ENCODE measurements at regions not wholly inside any gene's neighbourhood (a gene's known extent, or its start where the extent isn't known, plus 50 kb on each side); places are given as distances from the start of the nearest gene placed in this dataset.

DNA sequence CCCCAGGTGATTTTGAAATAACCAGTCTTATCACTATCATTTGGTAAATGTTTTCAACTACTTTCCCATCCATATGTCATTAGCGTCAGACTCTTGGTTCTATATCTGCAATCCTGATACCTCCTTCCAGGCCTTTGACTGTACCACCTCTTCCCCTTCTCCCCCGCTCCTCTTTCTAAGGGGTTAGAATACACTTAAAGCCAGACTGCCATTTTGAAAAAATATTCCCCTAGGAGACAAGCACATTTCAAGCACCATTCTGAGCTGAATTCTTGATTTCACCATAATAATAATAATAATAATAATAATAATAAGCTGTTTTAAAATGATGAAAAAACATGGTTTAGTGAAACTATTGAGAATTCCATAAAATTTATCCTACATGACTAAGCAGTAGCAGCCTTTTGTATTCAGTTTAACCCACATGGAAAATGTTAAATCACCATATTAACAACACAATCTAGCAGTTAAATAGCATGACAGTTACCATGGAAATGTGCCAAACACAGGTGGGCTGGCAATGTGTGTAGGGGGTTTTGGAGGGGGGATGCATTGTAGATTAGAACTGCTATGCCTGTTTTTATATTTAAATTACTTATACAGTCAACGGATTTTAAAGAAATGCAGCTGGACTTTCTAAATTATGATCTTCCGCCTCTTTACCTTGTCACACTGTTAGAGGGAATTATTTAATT, 480.2 kb upstream of the DEPDC1 start:
- Histone ChIP-seq H3K4me2 (ENCODE audit: low read length) (no peak overlapping the region), H3K4me3 (ENCODE audit: low read length) (no peak overlapping the region), H2AFZ (ENCODE audit: low read depth, low read length) (no peak overlapping the region)

DNA sequence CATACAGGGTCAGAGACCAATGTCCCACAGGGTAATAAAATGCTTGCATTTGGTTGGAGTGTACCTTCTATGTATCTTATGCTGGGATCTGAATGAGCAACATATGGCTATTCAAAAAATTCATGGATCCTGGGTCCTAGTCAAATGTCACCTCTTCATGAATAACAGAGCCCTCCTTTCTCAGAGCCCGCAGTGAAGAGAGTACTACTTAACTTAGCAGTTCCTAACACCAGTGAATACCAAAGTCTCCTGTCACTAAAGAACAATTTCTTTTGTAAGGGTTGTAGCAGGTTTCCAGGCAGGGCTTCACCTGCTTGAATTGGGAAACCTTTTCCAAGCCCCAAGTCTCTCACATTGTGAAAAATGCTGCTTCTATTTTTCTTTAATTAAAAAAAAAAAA, 483.0 kb upstream of the DEPDC1 start:
- no peaks in the 10 kb centered on the region for H3K36me3 ChIP-seq (ENCODE audit: insufficient read depth, low read length)
- no peaks in the 10 kb centered on the region for H3K27me3 ChIP-seq (ENCODE audit: insufficient read depth, low read depth, low read length)
- no peaks in the 10 kb centered on the region for H3K9me2 ChIP-seq (ENCODE audit: insufficient read depth, low read length)
- H3K27ac ChIP-seq (ENCODE audit: low read length) = no peak overlapping the region
- H3K79me2 ChIP-seq (replicated peaks; ENCODE audit: insufficient read depth, low read length) = no peaks in the 10 kb centered on the region
- no peak overlapping the region for H3K4me2 ChIP-seq (ENCODE audit: low read length)
- TF ChIP-seq, protein P1, sequence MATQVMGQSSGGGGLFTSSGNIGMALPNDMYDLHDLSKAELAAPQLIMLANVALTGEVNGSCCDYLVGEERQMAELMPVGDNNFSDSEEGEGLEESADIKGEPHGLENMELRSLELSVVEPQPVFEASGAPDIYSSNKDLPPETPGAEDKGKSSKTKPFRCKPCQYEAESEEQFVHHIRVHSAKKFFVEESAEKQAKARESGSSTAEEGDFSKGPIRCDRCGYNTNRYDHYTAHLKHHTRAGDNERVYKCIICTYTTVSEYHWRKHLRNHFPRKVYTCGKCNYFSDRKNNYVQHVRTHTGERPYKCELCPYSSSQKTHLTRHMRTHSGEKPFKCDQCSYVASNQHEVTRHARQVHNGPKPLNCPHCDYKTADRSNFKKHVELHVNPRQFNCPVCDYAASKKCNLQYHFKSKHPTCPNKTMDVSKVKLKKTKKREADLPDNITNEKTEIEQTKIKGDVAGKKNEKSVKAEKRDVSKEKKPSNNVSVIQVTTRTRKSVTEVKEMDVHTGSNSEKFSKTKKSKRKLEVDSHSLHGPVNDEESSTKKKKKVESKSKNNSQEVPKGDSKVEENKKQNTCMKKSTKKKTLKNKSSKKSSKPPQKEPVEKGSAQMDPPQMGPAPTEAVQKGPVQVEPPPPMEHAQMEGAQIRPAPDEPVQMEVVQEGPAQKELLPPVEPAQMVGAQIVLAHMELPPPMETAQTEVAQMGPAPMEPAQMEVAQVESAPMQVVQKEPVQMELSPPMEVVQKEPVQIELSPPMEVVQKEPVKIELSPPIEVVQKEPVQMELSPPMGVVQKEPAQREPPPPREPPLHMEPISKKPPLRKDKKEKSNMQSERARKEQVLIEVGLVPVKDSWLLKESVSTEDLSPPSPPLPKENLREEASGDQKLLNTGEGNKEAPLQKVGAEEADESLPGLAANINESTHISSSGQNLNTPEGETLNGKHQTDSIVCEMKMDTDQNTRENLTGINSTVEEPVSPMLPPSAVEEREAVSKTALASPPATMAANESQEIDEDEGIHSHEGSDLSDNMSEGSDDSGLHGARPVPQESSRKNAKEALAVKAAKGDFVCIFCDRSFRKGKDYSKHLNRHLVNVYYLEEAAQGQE (IDR thresholded peaks at IDR 0.05; ENCODE audit: borderline replicate concordance) = no peak
- TF ChIP-seq POLR2AphosphoS5 (IDR thresholded peaks at IDR 0.05) = no peak
- no peak for TF ChIP-seq CTCF (IDR thresholded peaks at IDR 0.05; ENCODE audit: poor library complexity, severe bottlenecking)
- TF ChIP-seq RAD21 (conservative IDR thresholded peaks at IDR 0.05) = no peak
- TF ChIP-seq TAF1 (IDR thresholded peaks at IDR 0.05; ENCODE audit: low read depth) = no peak
- no peak for TF ChIP-seq EP300 (conservative IDR thresholded peaks at IDR 0.05; ENCODE audit: poor library complexity, severe bottlenecking)
- no peak for TF ChIP-seq MXI1 (conservative IDR thresholded peaks at IDR 0.05; ENCODE audit: poor library complexity, severe bottlenecking)
- no peak for TF ChIP-seq SMC3 (conservative IDR thresholded peaks at IDR 0.05; ENCODE audit: poor library complexity)
- no peak for TF ChIP-seq EZH2 (IDR thresholded peaks at IDR 0.05; ENCODE audit: borderline replicate concordance, insufficient read depth, low read length, poor library complexity, severe bottlenecking)
- no peak overlapping the region for H3K4me3 ChIP-seq (ENCODE audit: low read length)
- no peaks in the 10 kb centered on the region for H3K9me3 ChIP-seq (ENCODE audit: low read length)
- no peak overlapping the region for H2AFZ ChIP-seq (ENCODE audit: low read depth, low read length)
- H4K20me1 ChIP-seq (ENCODE audit: insufficient read depth) = no peaks in the 10 kb centered on the region
- H3K9ac ChIP-seq (ENCODE audit: low read length) = no peak overlapping the region
- H3F3A ChIP-seq (ENCODE audit: insufficient read depth, low read length, poor library complexity, severe bottlenecking) = no peaks in the 10 kb centered on the region

More for the DNA sequence above, 480.2 kb upstream of the DEPDC1 start:
- Histone ChIP-seq H3K36me3 (ENCODE audit: insufficient read depth, low read length) (no peaks in the 10 kb centered on the region), H3K9me2 (ENCODE audit: insufficient read depth, low read length) (no peaks in the 10 kb centered on the region), H3K79me2 (replicated peaks; ENCODE audit: insufficient read depth, low read length) (no peaks in the 10 kb centered on the region), H3K27ac (ENCODE audit: low read length) (no peak overlapping the region), H3F3A (ENCODE audit: insufficient read depth, low read length, poor library complexity, severe bottlenecking) (no peaks in the 10 kb centered on the region), H4K20me1 (ENCODE audit: insufficient read depth) (no peaks in the 10 kb centered on the region), H3K9me3 (ENCODE audit: low read length) (no peaks in the 10 kb centered on the region), H3K27me3 (ENCODE audit: insufficient read depth, low read depth, low read length) (no peaks in the 10 kb centered on the region), H3K9ac (ENCODE audit: low read length) (no peak overlapping the region)
- TF ChIP-seq CTCF (IDR thresholded peaks at IDR 0.05; ENCODE audit: poor library complexity, severe bottlenecking) (no peak), POLR2AphosphoS5 (IDR thresholded peaks at IDR 0.05) (no peak), TAF1 (IDR thresholded peaks at IDR 0.05; ENCODE audit: low read depth) (no peak), RAD21 (conservative IDR thresholded peaks at IDR 0.05) (no peak)
- TF ChIP-seq, protein P1 (IDR thresholded peaks at IDR 0.05; ENCODE audit: borderline replicate concordance) = no peak
